Dermis blood vessel endothelial cell (primary cell): ENCODE measurements at regions not wholly inside any gene's neighbourhood (a gene's known extent, or its start where the extent isn't known, plus 50 kb on each side); places are given as distances from the start of the nearest gene placed in this dataset.

Experiments
- DNase-seq: peaks from one replicate; pipeline ENCODE4 v3.0.0; 2010

DNA sequence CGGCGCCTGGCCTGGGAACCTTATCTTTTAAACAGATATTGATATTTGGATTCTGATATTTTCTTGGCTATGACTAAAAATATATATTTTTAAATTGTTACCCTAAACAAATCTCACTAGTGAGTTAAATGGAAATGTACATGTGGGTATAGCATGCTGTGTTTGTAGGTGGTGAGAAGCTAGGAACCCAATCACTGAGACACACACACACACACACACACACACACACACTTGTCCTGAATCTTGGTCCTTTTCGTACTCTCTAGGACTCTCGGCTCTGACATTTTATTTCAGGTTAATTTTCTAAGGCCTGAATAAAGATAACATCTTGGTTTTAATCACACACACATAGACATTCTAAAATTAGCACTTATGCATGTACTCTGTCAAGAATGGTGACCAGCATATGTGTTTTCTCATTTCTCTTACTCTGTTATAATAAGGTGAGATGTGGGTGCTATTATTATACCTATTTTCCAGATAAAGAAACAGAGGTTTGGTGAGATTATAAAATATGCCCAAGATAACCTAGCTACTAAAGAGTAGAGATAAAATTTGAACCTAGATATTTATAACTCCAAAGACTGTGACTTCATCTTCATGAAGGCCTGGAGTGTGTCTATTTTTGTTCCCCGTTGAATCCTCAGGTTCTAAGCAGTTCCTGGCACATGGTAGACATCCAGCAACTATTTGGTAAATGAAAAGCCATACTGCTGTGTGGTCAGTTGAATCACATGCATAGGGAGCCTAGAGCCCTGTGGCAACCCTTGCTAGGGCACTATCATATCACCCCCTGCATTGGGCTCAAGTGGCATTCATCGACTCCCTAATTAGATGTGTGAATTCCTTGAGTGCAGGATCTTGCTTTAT is 85.0 kb upstream of the RAB3GAP2 start:
- DNase-seq, result no peak

- no peak for DNase-seq
Observed at GRCh38 chr1:220353229-220354012, 81.2 kb upstream of the RAB3GAP2 start.

- DNase-seq, result no peak
Observed at GRCh38 chr1:220348211-220348610, 76.0 kb upstream of the RAB3GAP2 start.

DNA sequence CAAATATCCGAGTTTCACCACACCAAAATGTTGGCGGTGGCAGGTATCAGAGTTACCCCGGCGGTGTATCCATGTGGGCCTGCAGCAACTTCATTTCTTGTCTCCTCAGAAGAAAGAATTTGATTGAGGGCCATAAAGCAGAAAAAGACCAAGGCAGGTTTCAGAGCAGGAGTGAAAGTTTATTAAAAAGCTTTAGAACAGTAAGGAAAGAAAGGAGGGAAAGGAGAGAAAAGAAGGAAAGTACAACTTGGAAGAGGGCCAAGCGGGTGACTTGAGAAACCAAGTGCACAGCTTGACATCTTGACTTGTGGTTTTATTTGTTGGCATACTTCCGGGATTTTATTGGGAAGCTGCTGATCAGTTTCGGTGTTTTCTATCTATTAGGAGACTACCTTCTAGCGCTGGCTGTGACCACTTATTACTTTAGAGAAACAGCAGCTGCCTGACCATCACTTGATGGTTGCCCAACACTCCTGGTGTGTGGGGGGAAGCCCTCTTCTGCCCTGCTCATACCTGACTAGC is 75.5 kb upstream of the RAB3GAP2 start:
- DNase-seq, result no peak

GRCh38 chr1:220344745-220345144 is 72.5 kb upstream of the RAB3GAP2 start:
- no peak for DNase-seq

GRCh38 chr1:220342853-220343252 is 70.6 kb upstream of the RAB3GAP2 start:
- no peak for DNase-seq

DNA sequence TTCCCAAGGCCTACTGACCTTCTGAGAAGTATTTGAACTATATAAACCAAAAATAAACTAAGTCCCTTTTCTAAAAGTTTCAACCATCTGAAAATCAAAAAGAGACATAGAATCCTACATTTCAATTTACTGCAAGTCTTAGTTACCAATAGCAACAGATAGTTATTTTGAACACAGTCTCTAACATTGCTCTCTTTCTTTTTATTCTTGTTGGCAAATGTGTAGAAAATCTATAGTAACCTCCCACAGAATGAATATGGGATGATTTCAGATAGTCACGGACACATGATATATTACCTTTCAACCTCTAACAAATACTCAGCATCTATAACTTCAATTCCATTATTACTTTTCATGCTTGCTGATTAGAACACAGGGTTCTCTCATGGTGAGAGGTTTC is 68.9 kb upstream of the RAB3GAP2 start:
- no peak for DNase-seq

DNA sequence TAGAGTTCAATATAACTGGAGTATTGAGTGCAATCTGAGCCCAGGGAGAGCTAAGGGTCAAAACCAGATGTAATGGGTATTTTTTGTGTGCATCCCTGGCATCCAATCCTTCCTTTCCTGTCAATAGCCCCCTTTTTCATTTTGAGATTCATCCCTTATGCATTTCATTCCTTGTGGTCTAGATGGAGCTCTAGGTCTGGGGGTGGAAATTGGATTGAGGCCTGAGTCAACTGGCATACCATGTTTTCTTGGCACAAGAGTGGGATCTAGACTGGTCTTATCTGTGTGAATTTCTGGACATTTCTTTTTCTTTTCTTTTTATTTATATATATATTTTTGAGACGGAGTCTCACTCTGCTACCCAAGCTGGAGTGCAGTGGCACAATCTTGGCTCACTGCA is 67.3 kb upstream of the RAB3GAP2 start:
- DNase-seq, result no peak

- no peak for DNase-seq
Observed at GRCh38 chr1:220338759-220339158, 66.5 kb upstream of the RAB3GAP2 start.

GRCh38 chr1:220336391-220337031 is 64.3 kb upstream of the RAB3GAP2 start:
- no peak for DNase-seq

GRCh38 chr1:220335668-220336067 is 63.4 kb upstream of the RAB3GAP2 start:
- DNase-seq, result no peak

- no peak for DNase-seq
Observed at GRCh38 chr1:220331318-220331717, 59.1 kb upstream of the RAB3GAP2 start.

- no peak for DNase-seq
Observed at GRCh38 chr1:220330265-220330664, 58.0 kb upstream of the RAB3GAP2 start.

DNA sequence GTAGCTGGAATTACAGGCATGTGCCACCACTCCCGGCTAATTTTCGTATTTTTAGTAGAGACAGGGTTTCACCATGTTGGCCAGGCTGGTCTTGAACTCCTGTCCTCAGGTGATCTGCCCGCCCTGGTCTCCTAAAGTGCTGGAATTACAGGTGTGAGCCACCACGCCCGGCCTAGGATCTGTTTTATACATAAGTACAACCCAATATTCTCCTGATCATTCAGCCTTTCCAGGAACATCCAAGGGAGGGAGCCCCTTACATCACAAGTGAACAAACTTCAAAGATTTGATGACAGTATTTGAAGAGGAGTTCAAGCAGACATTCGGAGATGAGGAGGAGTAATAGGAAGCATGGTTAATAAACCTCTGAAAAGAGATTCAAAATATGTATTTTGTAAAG is 54.9 kb upstream of the RAB3GAP2 start:
- no peak for DNase-seq

DNA sequence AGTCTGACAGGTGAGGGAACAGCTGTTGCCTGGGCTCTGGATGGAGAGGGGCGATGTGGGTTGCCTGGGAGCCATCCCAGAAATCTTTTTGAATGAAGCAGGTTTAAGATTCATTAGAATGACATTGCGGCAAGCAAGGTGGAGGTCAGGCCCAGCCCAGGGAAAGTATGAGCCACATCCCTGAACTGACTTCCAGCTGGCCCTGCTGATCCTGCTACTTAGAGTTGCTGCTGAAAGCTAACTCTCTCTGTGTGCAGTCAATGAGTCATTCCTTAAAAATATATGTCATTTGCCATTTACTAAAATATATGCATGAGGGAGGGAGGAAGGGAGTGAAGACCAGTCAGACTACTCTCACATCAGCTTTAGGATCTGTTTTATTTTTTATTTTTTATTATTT is 54.3 kb upstream of the RAB3GAP2 start:
- DNase-seq, result no peak

DNA sequence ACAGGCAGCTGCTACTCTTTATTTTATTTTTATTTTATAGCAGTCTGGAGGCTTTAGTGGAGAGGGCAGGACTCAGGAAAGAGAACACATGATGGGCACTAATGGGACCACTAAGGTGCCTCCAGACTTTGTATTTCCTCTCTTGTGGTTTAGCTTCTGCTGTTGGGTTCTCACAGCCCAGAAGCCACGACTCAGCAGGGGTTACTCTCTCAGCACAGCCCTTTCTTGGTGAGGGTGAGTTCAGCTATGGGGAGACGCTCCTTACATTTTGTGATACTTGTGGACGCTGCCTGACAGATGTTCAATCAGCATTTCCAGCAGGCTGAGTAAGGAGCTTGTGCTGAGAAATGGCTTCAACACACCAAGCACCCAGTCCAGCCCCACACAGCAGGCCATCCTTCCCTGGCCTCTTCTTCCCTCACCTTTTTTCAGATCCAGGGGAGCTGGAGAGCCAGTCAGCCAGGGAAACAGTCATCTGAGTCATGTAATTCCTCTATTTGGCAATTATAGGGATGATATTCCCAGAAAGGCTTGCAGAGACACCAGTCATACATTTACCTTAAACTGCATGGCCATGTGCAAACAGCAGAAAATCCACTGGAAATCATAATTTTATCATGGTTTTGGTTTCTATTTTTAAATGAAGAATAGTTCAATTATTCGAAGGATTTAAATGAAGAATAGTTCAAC is 53.2 kb upstream of the RAB3GAP2 start:
- no peak for DNase-seq

DNA sequence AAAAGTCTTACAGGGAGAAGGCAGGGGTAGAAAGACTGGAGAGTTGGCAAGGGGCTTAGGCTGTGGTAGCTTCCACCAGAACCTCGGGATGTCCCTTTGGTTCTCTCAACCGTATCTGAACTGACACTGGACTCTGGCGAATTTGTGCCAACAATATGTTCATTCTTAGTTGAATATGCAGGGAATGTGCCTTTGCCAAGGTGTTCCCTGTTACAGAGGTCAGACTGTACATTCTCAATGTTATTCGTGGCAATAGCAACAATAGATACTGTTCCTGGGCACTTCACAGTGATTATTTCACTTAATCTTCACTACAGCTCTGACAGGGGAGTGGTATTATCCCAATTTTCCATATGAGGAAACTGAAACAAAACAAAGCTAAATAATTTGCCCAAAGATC is 51.5 kb upstream of the RAB3GAP2 start:
- DNase-seq, result no peak

DNA sequence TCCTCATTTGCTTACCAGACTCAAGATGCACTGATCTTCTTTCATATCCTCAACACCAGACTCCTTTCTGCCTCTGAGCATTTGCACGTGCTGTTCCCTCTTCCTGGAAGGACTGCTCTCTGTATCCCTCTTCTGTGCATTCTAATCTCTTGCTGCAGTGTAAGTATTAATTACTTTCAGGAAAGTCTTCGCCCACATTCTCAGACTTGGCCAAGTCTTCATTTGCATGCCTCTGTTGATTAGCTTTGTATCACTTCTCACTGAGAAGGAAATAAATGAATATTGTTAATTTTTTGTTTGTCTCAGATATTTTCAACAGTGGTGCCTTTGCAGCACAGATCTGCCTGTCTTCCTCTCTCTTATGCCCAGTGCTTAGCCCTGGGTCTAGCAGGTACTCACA is 50.3 kb upstream of the RAB3GAP2 start:
- DNase-seq, result no peak
